Neural cell (in vitro differentiated cells): ENCODE measurements at regions not wholly inside any gene's neighbourhood (a gene's known extent, or its start where the extent isn't known, plus 50 kb on each side); places are given as distances from the start of the nearest gene placed in this dataset.

Experiments used
- H2AFZ ChIP-seq: fragments of 200-600, 300-800 bp; sonication (generic), shearing (Covaris generic); 2 replicates; pipeline ENCODE4 v1.6.0; 2014; ENCODE audit warnings: low read depth, mild to moderate bottlenecking, antibody characterized with exemption, low read length, moderate library complexity
- H3F3A ChIP-seq: fragments of 200-600 bp; shearing (Covaris generic); 2 replicates; pipeline ENCODE4 v1.6.1; 2016; ENCODE audit warnings: mild to moderate bottlenecking, moderate library complexity, mixed read lengths, antibody characterized with exemption, low read length; ENCODE audit not compliant: insufficient read depth, poor library complexity, severe bottlenecking
- H3K27ac ChIP-seq: fragments of 200-600, 300-800 bp; sonication (generic), shearing (Covaris generic); 2 replicates; pipeline ENCODE4 v1.5.1; 2014; ENCODE audit warnings: mild to moderate bottlenecking, low read length, moderate library complexity
- H3K27me3 ChIP-seq: fragments of 300-800, 200-600 bp; sonication (generic), shearing (Covaris generic); 2 replicates; pipeline ENCODE4 v1.6.0; 2014; ENCODE audit warnings: mild to moderate bottlenecking, low read depth, low read length, moderate library complexity; ENCODE audit not compliant: insufficient read depth
- H3K36me3 ChIP-seq: fragments of 300-800, 200-600 bp; sonication (generic), shearing (Covaris generic); 2 replicates; pipeline ENCODE4 v1.5.1; 2014; ENCODE audit warnings: mild to moderate bottlenecking, antibody characterized with exemption, low read length, moderate library complexity; ENCODE audit not compliant: insufficient read depth
- H3K4me2 ChIP-seq: fragments of 300-800, 200-600 bp; sonication (generic), shearing (Covaris generic); 2 replicates; pipeline ENCODE4 v1.6.0; 2014; ENCODE audit warnings: mild to moderate bottlenecking, low read length
- H3K4me3 ChIP-seq: fragments of 300-800, 200-600 bp; sonication (generic), shearing (Covaris generic); 2 replicates; pipeline ENCODE4 v1.5.1; 2014; ENCODE audit warnings: mild to moderate bottlenecking, low read length, moderate library complexity
- H3K79me2 ChIP-seq: fragments of 200-600 bp; shearing (Covaris generic); replicated peaks from 2 replicates; pipeline ENCODE4 v1.6.0; 2014; ENCODE audit warnings: mild to moderate bottlenecking, low read length, moderate library complexity; ENCODE audit not compliant: insufficient read depth
- H3K9ac ChIP-seq: fragments of 300-800, 200-600 bp; sonication (generic), shearing (Covaris generic); 2 replicates; pipeline ENCODE4 v1.6.1; 2016; ENCODE audit warnings: mild to moderate bottlenecking, low read length, mixed read lengths
- H3K9me2 ChIP-seq: fragments of 200-600 bp; shearing (Covaris generic); 2 replicates; pipeline ENCODE4 v1.6.1; 2016; ENCODE audit warnings: mild to moderate bottlenecking, low read length, mixed read lengths; ENCODE audit not compliant: insufficient read depth
- H3K9me3 ChIP-seq: fragments of 200-600, 300-800 bp; sonication (generic), shearing (Covaris generic); 2 replicates; pipeline ENCODE4 v1.6.1; 2016; ENCODE audit warnings: mild to moderate bottlenecking, mixed run types, low read length, moderate library complexity, mixed read lengths
- H4K20me1 ChIP-seq: fragments of 200-600 bp; shearing (Covaris generic); 2 replicates; pipeline ENCODE4 v1.6.1; 2016; ENCODE audit warnings: mild to moderate bottlenecking, mixed run types; ENCODE audit not compliant: insufficient read depth
- EP300 ChIP-seq: fragments of 450-650 bp; conservative IDR thresholded peaks from 2 replicates; pipeline ENCODE4 v1.6.1; 2014; ENCODE audit warnings: antibody characterized with exemption, mild to moderate bottlenecking, moderate library complexity; ENCODE audit not compliant: poor library complexity, severe bottlenecking
- EZH2 ChIP-seq: fragments of 200-600, 300-800 bp; shearing (Covaris generic), sonication (generic); IDR thresholded peaks from 2 replicates; pipeline ENCODE4 v1.6.1; 2014; ENCODE audit warnings: antibody characterized with exemption, low read length, borderline replicate concordance, mild to moderate bottlenecking; ENCODE audit not compliant: insufficient read depth, poor library complexity, severe bottlenecking
- MXI1 ChIP-seq: fragments of 450-650 bp; conservative IDR thresholded peaks from 2 replicates; pipeline ENCODE4 v1.6.1; 2014; ENCODE audit warnings: antibody characterized with exemption, mild to moderate bottlenecking; ENCODE audit not compliant: poor library complexity, severe bottlenecking
- POLR2AphosphoS5 ChIP-seq: IDR thresholded peaks from 2 replicates; pipeline ENCODE4 v1.6.1; 2012
- RAD21 ChIP-seq: fragments of 450-650 bp; conservative IDR thresholded peaks from 2 replicates; pipeline ENCODE4 v1.6.1; 2014; ENCODE audit warnings: antibody characterized with exemption, mild to moderate bottlenecking, moderate library complexity
- SMC3 ChIP-seq: fragments of 450-650 bp; conservative IDR thresholded peaks from 2 replicates; pipeline ENCODE4 v1.6.1; 2014; ENCODE audit warnings: antibody characterized with exemption, mild to moderate bottlenecking, moderate library complexity; ENCODE audit not compliant: poor library complexity
- TAF1 ChIP-seq: IDR thresholded peaks from 2 replicates; pipeline ENCODE4 v1.6.1; 2012; ENCODE audit warnings: low read depth
- TF ChIP-seq, protein P1 (sequence below): IDR thresholded peaks from 2 replicates; pipeline ENCODE4 v1.6.1; 2012; ENCODE audit warnings: borderline replicate concordance
- TF ChIP-seq, protein P2 (sequence below): fragments of 450-650 bp; IDR thresholded peaks from 2 replicates; pipeline ENCODE4 v1.5.1; 2014; ENCODE audit warnings: antibody characterized with exemption, mild to moderate bottlenecking, moderate library complexity; ENCODE audit not compliant: poor library complexity, severe bottlenecking

DNA sequence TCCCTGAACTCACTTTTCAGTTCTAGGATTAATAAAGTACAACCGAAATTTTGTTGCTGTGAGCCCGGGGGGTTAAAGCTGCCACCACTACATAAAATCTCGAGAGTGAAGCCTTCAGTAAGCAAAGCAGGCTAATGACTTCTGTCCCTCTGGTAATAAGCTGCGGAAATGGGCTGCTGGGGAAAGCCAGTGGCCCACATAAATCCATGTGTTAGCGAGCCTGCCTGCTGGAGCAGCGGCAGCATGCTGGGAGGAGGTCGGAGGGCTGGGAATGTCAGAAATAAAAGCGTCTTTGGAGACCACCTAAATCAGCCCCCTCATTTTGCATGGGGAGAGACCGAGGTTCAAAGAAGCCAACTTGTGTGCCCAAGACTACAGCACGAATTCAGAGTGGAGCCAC is 371.7 kb downstream of the TNS1 start:
- Histone ChIP-seq H3K79me2 (no peaks in the 10 kb centered on the region), H2AFZ (no peak overlapping the region), H3K9me3 (no peaks in the 10 kb centered on the region), H3K27me3 (no peaks in the 10 kb centered on the region), H3K9ac (no peak overlapping the region), H3K36me3 (no peaks in the 10 kb centered on the region), H3K4me2 (no peak overlapping the region), H3K27ac (no peak overlapping the region), H3F3A (no peaks in the 10 kb centered on the region), H3K4me3 (no peak overlapping the region), H3K9me2 (no peaks in the 10 kb centered on the region), H4K20me1 (no peaks in the 10 kb centered on the region)
- no peak for TF ChIP-seq EP300

- Histone ChIP-seq H3K79me2 (no peaks in the 10 kb centered on the region), H3K27ac (no peak overlapping the region), H2AFZ (no peak overlapping the region), H3F3A (no peaks in the 10 kb centered on the region), H3K9me2 (no peaks in the 10 kb centered on the region), H3K9me3 (no peaks in the 10 kb centered on the region), H3K4me2 (no peak overlapping the region), H3K9ac (no peak overlapping the region), H4K20me1 (no peaks in the 10 kb centered on the region), H3K27me3 (no peaks in the 10 kb centered on the region), H3K4me3 (no peak overlapping the region), H3K36me3 (no peaks in the 10 kb centered on the region)
- TF ChIP-seq, protein P1, sequence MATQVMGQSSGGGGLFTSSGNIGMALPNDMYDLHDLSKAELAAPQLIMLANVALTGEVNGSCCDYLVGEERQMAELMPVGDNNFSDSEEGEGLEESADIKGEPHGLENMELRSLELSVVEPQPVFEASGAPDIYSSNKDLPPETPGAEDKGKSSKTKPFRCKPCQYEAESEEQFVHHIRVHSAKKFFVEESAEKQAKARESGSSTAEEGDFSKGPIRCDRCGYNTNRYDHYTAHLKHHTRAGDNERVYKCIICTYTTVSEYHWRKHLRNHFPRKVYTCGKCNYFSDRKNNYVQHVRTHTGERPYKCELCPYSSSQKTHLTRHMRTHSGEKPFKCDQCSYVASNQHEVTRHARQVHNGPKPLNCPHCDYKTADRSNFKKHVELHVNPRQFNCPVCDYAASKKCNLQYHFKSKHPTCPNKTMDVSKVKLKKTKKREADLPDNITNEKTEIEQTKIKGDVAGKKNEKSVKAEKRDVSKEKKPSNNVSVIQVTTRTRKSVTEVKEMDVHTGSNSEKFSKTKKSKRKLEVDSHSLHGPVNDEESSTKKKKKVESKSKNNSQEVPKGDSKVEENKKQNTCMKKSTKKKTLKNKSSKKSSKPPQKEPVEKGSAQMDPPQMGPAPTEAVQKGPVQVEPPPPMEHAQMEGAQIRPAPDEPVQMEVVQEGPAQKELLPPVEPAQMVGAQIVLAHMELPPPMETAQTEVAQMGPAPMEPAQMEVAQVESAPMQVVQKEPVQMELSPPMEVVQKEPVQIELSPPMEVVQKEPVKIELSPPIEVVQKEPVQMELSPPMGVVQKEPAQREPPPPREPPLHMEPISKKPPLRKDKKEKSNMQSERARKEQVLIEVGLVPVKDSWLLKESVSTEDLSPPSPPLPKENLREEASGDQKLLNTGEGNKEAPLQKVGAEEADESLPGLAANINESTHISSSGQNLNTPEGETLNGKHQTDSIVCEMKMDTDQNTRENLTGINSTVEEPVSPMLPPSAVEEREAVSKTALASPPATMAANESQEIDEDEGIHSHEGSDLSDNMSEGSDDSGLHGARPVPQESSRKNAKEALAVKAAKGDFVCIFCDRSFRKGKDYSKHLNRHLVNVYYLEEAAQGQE, result no peak
- TF ChIP-seq EZH2 (no peak), SMC3 (no peak), POLR2AphosphoS5 (no peak), MXI1 (no peak), TAF1 (no peak), EP300 (no peak), RAD21 (no peak)
- TF ChIP-seq, protein P2, sequence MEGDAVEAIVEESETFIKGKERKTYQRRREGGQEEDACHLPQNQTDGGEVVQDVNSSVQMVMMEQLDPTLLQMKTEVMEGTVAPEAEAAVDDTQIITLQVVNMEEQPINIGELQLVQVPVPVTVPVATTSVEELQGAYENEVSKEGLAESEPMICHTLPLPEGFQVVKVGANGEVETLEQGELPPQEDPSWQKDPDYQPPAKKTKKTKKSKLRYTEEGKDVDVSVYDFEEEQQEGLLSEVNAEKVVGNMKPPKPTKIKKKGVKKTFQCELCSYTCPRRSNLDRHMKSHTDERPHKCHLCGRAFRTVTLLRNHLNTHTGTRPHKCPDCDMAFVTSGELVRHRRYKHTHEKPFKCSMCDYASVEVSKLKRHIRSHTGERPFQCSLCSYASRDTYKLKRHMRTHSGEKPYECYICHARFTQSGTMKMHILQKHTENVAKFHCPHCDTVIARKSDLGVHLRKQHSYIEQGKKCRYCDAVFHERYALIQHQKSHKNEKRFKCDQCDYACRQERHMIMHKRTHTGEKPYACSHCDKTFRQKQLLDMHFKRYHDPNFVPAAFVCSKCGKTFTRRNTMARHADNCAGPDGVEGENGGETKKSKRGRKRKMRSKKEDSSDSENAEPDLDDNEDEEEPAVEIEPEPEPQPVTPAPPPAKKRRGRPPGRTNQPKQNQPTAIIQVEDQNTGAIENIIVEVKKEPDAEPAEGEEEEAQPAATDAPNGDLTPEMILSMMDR, result no peak
Observed at GRCh38 chr2:217629347-217629746, 373.4 kb downstream of the TNS1 start.

- Histone ChIP-seq H3K9me3 (no peaks in the 10 kb centered on the region), H3K79me2 (no peaks in the 10 kb centered on the region), H3K36me3 (no peaks in the 10 kb centered on the region), H3K4me2 (no peak overlapping the region), H3K9ac (no peak overlapping the region), H3F3A (no peaks in the 10 kb centered on the region), H2AFZ (no peak overlapping the region), H3K27me3 (no peaks in the 10 kb centered on the region), H3K9me2 (no peaks in the 10 kb centered on the region), H3K27ac (no peak overlapping the region), H4K20me1 (no peaks in the 10 kb centered on the region), H3K4me3 (no peak overlapping the region)
- TF ChIP-seq EP300, result no peak
- TF ChIP-seq POLR2AphosphoS5, result no peak
- no peak for TF ChIP-seq RAD21
- TF ChIP-seq, protein P2, result no peak
- TF ChIP-seq TAF1, result no peak
- TF ChIP-seq, protein P1, result no peak
- no peak for TF ChIP-seq SMC3
- TF ChIP-seq EZH2, result no peak
- no peak for TF ChIP-seq MXI1
Observed at GRCh38 chr2:217628061-217628460, 374.7 kb downstream of the TNS1 start.
